ENCODE measurements at regions not wholly inside any gene's neighbourhood (a gene's known extent, or its start where the extent isn't known, plus 50 kb on each side); places are given as distances from the start of the nearest gene placed in this dataset.
"Not testable (repeated sequence)": the region's sequence is repeated elsewhere in the genome, so short reads cannot be mapped to it uniquely, and the experiment has no call there.

GRCh38 chr12:127761880-127762279 is 505.1 kb upstream of the TMEM132C start:
- peak in 1 of 2 experiments; percentile 17 for DNase-seq

- DNase-seq = peak; percentile 36 to 62
Measured at GRCh38 chr12:127767656-127768055, 499.3 kb upstream of the TMEM132C start.

DNA sequence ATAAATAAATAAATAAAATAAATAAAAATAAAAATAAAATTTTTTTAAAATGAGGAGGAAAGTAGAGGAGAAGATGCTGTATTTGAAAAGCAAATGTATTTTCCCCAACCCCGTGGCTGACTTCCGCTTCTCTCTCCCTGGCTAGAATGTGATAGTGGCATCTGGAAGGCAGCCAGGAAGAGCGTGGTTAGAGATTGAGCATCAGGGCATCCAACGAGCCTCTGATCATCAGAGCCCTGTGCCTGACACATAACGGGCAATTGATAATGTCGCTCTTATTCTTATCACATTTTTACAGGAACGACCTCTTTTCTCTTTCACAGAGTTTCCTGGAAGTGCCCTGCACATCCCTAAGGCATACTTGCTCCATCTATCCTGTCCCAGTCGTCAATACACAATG is 496.9 kb upstream of the TMEM132C start:
- DNase-seq = no peak

DNA sequence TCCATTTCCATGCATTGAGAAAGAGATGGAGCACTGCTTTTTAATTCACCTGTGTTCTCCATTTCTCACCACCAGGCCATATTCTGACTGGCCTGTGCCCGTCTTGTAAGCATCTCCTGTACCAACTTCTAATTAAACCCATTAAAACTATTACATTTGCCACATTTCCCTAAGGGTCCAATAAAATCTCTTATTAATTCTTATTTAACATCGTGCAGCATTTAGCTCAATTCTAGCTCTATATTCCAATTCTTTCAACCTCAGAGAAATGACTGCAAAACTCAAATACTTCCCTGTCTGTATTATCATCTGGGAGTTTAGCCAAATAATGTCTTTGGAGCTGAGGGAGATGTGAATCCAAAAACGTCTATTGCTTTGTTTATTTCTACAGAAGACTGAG is 495.4 kb upstream of the TMEM132C start:
- DNase-seq = no peak

DNA sequence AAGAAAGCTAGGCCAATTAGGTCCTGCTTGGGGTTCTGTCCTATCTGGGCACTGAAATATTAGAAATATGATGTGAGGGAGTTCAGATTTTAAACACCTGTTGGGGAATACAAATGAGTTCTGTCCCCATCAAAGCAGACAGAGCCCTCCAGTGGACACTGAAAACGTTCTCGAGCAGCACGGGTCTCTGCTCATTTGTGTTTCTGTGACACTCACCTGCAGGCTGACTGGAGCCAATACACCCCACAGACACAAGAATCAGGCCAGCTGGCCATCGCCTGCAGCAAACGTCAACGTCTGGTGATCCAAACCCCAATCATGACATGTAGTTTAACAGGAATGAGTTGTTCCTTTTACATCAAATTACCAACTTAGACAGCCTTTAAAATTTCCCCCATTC is 493.4 kb upstream of the TMEM132C start:
- DNase-seq = peak; percentile 70 to 88

- DNase-seq = no peak
Measured at GRCh38 chr12:127774828-127775227, 492.1 kb upstream of the TMEM132C start.

GRCh38 chr12:127779301-127780045 is 487.5 kb upstream of the TMEM132C start:
- DNase-seq = no peak

- peak; percentile 28 to 71 for DNase-seq
Measured at GRCh38 chr12:127780881-127781280, 486.1 kb upstream of the TMEM132C start.

GRCh38 chr12:127781336-127781735 is 485.6 kb upstream of the TMEM132C start:
- peak; percentile 67 to 88 for DNase-seq

DNA sequence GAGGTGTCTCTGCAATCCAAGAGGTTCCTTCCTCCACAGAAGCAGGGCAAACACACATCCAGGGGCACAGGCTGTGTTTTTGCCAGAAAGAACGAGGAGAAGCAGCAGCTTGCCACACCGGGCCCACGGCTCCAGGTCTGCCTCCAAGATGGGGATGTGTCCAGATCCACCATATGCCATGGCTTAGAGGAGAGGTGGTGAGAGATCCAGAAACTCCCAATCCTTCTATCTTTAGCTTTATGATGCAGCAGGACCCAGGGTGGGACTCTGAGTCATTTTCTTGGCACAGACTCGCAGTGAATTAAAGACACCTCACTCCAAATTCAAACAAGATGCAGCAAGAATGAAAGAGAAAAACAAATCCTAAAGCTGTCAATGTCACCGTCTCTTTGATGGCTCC is 481.4 kb upstream of the TMEM132C start:
- DNase-seq = no peak

- no peak for DNase-seq
Measured at GRCh38 chr12:127785986-127786590, 480.9 kb upstream of the TMEM132C start.

DNA sequence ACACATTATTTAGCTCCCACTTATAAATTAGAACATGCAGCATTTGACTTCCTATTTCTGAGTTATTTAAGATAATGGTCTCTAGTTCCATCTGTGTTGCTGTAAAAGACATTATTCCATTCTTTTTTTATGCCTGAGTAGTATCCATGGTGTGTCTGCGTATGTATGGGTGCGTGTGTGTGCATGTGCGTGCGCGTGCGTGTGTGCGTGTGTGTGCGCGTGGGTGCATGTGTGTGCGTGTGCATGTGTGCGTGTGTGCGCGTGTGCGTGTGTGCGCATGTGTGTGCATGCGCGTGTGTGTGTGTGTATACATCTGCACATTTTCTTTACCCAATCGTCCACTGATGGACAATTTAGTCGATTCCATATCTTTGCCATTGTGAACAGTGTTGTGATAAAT is 479.4 kb upstream of the TMEM132C start:
- DNase-seq = no peak

DNA sequence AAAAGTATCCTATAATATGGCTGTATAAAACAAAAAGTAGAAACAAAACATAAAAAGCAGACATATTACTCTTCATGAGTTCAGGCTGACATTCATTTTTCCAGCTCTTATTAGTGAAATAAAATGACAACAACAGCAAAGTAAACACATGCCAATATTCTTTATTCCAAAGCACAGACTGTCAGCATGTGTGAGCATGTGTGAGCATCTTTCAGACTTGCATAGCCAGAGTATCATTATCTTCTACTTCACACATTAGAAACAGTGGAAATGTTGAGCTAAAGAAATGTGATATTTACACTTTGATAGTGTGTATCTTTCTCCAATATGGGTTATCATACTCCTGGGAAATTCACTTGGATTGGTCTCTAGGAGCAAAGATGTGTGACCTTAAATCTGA is 476.6 kb upstream of the TMEM132C start:
- DNase-seq = no peak

- DNase-seq = no peak
Measured at GRCh38 chr12:127791217-127791616, 475.8 kb upstream of the TMEM132C start.

DNA sequence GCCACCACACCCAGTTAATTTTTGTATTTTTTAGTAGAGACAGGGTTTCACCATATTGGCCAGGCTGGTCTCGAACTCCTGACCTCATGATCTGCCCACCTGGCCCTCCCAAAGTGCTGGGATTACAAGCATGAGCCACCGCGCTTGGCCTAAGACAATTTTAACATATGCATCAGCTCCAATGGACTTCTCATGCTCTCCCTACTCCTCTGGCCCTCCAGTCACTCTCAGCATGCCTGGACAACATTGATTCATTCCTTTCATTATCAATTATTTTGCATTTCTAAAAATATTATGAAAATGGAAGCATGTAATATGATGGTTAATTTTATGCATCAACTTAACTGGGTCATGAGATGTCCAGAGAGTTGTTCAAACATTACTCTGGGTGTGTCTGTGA is 469.1 kb upstream of the TMEM132C start:
- no peak for DNase-seq

DNA sequence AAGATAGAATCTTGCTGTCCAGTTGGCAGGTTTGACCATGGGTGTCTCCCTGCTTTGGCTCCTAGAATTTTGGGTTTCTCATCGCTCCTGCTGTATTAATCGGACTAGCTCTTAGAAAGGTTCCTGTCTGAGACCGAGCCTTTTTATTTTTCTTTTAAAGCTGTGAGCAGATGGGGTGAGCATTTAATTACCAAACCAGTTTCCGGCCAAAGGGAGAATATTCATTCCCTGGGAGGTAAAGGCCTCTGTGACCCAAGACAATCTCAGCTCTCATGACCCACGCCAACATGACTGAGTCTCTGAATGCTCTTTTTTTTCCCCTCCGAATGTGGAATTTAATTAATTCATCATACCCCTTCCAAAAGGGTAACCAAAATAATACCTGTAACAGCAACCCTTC is 464.7 kb upstream of the TMEM132C start:
- no peak for DNase-seq

DNA sequence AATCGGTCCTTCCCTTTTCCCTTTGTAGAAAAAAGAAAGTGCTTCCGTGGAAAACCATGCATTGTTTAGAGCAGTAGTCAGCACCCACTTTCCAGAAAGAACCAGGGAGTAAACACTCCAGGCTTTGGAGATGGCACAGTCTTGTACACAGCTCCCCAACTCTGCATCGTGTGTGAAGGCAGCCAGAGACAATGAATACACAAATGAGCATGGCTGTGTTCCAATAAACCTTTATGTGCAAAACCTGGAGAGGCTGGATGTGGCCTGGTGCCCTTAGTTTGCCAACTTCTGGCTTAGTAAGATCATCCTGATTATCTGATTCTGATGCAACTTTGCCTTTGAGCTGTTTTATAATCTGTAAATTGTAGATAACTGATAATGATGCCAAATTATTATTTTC is 463.4 kb upstream of the TMEM132C start:
- no peak for DNase-seq

DNA sequence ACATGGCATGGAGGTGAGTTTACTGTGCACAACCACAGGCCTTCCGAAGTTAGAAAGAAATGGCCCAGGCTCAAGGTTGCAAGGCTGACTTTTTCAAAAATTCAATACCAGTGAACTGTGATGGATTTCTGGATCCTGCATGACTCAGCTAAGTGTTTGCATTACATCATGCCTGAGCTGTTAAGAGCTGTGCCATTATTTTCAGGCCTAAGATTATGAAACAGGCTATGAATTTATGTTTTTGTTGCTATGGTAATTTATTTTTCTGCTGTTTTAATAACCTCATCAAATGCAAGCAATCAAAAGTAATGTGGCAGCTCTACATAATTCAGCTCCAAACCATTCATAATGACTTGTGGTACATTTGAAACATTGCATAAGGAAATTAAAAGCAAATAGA is 457.7 kb upstream of the TMEM132C start:
- no peak for DNase-seq

- DNase-seq = no peak
Measured at GRCh38 chr12:127810041-127810440, 456.9 kb upstream of the TMEM132C start.

DNA sequence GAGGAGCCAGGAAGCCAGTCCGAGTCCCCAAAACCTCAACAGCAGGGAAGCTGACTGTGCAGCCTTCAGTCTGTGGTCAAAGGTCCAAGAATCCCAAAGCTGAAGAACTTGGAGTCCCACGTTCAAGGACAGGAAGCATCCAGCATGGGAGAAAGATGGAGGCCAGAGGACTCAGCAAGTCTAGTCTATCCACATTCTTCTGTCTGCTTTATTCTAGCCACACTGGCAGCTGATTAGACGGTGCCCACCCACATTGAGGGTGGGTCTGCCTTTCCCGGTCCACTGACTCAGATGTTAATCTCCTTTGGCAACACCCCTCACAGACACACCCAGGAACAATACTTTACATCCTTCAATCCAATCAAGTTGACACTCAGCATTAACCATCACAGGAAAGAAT is 456.5 kb upstream of the TMEM132C start:
- not testable (repeated sequence) for DNase-seq

GRCh38 chr12:127811988-127812387 is 455.0 kb upstream of the TMEM132C start:
- DNase-seq = peak; percentile 12 to 59

GRCh38 chr12:127813147-127813546 is 453.8 kb upstream of the TMEM132C start:
- no peak for DNase-seq

- DNase-seq = no peak
Measured at GRCh38 chr12:127819056-127819455, 447.9 kb upstream of the TMEM132C start.

GRCh38 chr12:127820271-127820670 is 446.7 kb upstream of the TMEM132C start:
- no peak for DNase-seq

DNA sequence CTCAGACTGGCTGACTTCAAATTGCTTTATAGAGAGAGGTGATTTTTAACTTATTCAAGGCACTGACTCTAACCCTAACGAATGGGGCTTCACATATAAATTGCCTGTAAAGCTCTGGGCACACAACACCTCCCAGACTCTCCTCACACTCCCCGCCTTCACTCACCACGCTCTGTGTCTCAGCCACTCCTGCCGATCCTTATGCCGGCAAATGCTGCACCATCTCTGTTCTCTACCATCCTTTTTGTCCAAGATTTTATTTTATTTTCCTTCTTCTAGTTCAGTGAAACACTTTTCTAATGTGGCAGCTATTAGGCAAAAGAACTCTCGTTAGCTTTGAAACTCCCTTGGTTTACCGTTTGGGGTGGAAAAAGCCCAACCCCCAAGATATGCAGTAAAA is 446.1 kb upstream of the TMEM132C start:
- no peak for DNase-seq
